Sigmoid colon (tissue), 4 donors: ENCODE measurements at regions not wholly inside any gene's neighbourhood (a gene's known extent, or its start where the extent isn't known, plus 50 kb on each side); places are given as distances from the start of the nearest gene placed in this dataset.

Experiments
- CTCF ChIP-seq, 4 experiments: fragments of 450-650 bp in 3 of 4; fragments of 200-600 bp in 1 of 4; IDR thresholded peaks; one replicate each; pipeline ENCODE4 v1.5.1; 2016 to 2019; ENCODE audit warnings: antibody characterized with exemption in 4 of 4, mild to moderate bottlenecking in 3 of 4, moderate library complexity in 2 of 4
- EP300 ChIP-seq, 4 donors: sonication (generic); formaldehyde crosslinking; IDR thresholded peaks; one replicate each; pipeline ENCODE4 v1.6.1; 2017; ENCODE audit warnings: antibody characterized with exemption in 4 of 4
- POLR2A ChIP-seq, 2 donors: fragments of 450-650 bp; IDR thresholded peaks; one replicate each; pipeline ENCODE4 v1.6.1; 2016; ENCODE audit warnings: antibody characterized with exemption in 2 of 2, mild to moderate bottlenecking in 2 of 2, moderate library complexity in 2 of 2
- POLR2AphosphoS5 ChIP-seq, 4 donors: sonication (generic); formaldehyde crosslinking; IDR thresholded peaks; one replicate each; pipeline ENCODE4 v1.6.1; 2017; ENCODE audit warnings: antibody characterized with exemption in 4 of 4

- TF ChIP-seq CTCF (IDR thresholded peaks at IDR 0.05) (no peak), POLR2AphosphoS5 (IDR thresholded peaks at IDR 0.05) (no peak), POLR2A (IDR thresholded peaks at IDR 0.05) (no peak), EP300 (IDR thresholded peaks at IDR 0.05) (no peak)
Observed at GRCh38 chr7:156309016-156309620, 331.5 kb upstream of the RNF32 start.
